ENCODE measurements at regions not wholly inside any gene's neighbourhood (a gene's known extent, or its start where the extent isn't known, plus 50 kb on each side); places are given as distances from the start of the nearest gene placed in this dataset.

GRCh38 chr17:72399023-72399607 lies 278.3 kb downstream of the SOX9 start:
- TF ChIP-seq EZH2phosphoT487 (IDR thresholded peaks at IDR 0.05; ENCODE audit: low read length) = no peak
- no peak for TF ChIP-seq EZH2 (optimal IDR thresholded peaks at IDR 0.05; ENCODE audit: low read depth, low read length)
